ENCODE measurements at regions not wholly inside any gene's neighbourhood (a gene's known extent, or its start where the extent isn't known, plus 50 kb on each side); places are given as distances from the start of the nearest gene placed in this dataset.
A peak's percentile ranks its signal among the peaks of the same experiment; 100 is the strongest.
"Not testable (repeated sequence)": the region's sequence is repeated elsewhere in the genome, so short reads cannot be mapped to it uniquely, and the experiment has no call there.

GRCh38 chr1:204793259-204793914, 77.3 kb upstream of the NFASC start:
- no peaks in the 10 kb centered on the region for H3K4me1 ChIP-seq (ENCODE audit: insufficient read depth)
- H3K36me3 ChIP-seq (ENCODE audit: insufficient read depth): no peaks in the 10 kb centered on the region
- H3K4me3 ChIP-seq (ENCODE audit: low read depth, low read length): no peak overlapping the region
- WGBS: 83% methylated on average over 7 of the region's 7 CpGs
- H3K27ac ChIP-seq (ENCODE audit: low read depth): no peak overlapping the region
- DNase-seq (ENCODE audit: extremely low spot score): no peak

GRCh38 chr1:204796886-204797285, 73.8 kb upstream of the NFASC start:
- not testable (repeated sequence) for H3K4me3 ChIP-seq (ENCODE audit: low read depth, low read length); H3K36me3 ChIP-seq (ENCODE audit: insufficient read depth); DNase-seq (ENCODE audit: extremely low spot score); H3K27ac ChIP-seq (ENCODE audit: low read depth); H3K4me1 ChIP-seq (ENCODE audit: insufficient read depth)
- 94% methylated on average over 2 of the region's 2 CpGs for WGBS

- Histone ChIP-seq H3K27ac (ENCODE audit: low read depth) (no peak overlapping the region), H3K4me1 (ENCODE audit: insufficient read depth) (no peaks in the 10 kb centered on the region), H3K4me3 (ENCODE audit: low read depth, low read length) (no peak overlapping the region), H3K36me3 (ENCODE audit: insufficient read depth) (no peaks in the 10 kb centered on the region)
- 81% methylated on average over 2 of the region's 2 CpGs for WGBS
- no peak for DNase-seq (ENCODE audit: extremely low spot score)
Measured at GRCh38 chr1:204797401-204797800, 73.3 kb upstream of the NFASC start.

- H3K4me3 ChIP-seq (ENCODE audit: low read depth, low read length): no peak overlapping the region
- no peaks in the 10 kb centered on the region for H3K36me3 ChIP-seq (ENCODE audit: insufficient read depth)
- H3K27ac ChIP-seq (ENCODE audit: low read depth): no peak overlapping the region
- WGBS: 68% methylated on average over 2 of the region's 2 CpGs
- no peak for DNase-seq (ENCODE audit: extremely low spot score)
- H3K4me1 ChIP-seq (ENCODE audit: insufficient read depth): no peaks in the 10 kb centered on the region
Measured at GRCh38 chr1:204799630-204800029, 71.0 kb upstream of the NFASC start.

- 71% methylated on average over 1 of the region's 1 CpG for WGBS
- DNase-seq (ENCODE audit: extremely low spot score): no peak
- Histone ChIP-seq H3K4me1 (ENCODE audit: insufficient read depth) (no peaks in the 10 kb centered on the region), H3K27ac (ENCODE audit: low read depth) (no peak overlapping the region), H3K36me3 (ENCODE audit: insufficient read depth) (no peaks in the 10 kb centered on the region), H3K4me3 (ENCODE audit: low read depth, low read length) (no peak overlapping the region)
Measured at GRCh38 chr1:204801211-204801610, 69.5 kb upstream of the NFASC start.

- no peaks in the 10 kb centered on the region for H3K4me1 ChIP-seq (ENCODE audit: insufficient read depth)
- no peak for DNase-seq (ENCODE audit: extremely low spot score)
- H3K27ac ChIP-seq (ENCODE audit: low read depth): no peak overlapping the region
- no peak overlapping the region for H3K4me3 ChIP-seq (ENCODE audit: low read depth, low read length)
- 64% methylated on average over 9 of the region's 9 CpGs for WGBS
- H3K36me3 ChIP-seq (ENCODE audit: insufficient read depth): no peaks in the 10 kb centered on the region
Measured at GRCh38 chr1:204802401-204803175, 68.1 kb upstream of the NFASC start.

GRCh38 chr1:204803607-204804006, 67.1 kb upstream of the NFASC start:
- no peak for DNase-seq (ENCODE audit: extremely low spot score)
- Histone ChIP-seq H3K36me3 (ENCODE audit: insufficient read depth) (no peaks in the 10 kb centered on the region), H3K4me3 (ENCODE audit: low read depth, low read length) (no peak overlapping the region), H3K4me1 (ENCODE audit: insufficient read depth) (no peaks in the 10 kb centered on the region), H3K27ac (ENCODE audit: low read depth) (no peak overlapping the region)
- WGBS: 88% methylated on average over 3 of the region's 3 CpGs

GRCh38 chr1:204806943-204807687, 63.5 kb upstream of the NFASC start:
- no peak overlapping the region for H3K27ac ChIP-seq (ENCODE audit: low read depth)

GRCh38 chr1:204809488-204809887, 61.2 kb upstream of the NFASC start:
- H3K4me3 ChIP-seq (ENCODE audit: low read depth, low read length): no peak overlapping the region
- H3K4me1 ChIP-seq (ENCODE audit: insufficient read depth): no peaks in the 10 kb centered on the region
- DNase-seq (ENCODE audit: extremely low spot score): no peak
- no peaks in the 10 kb centered on the region for H3K36me3 ChIP-seq (ENCODE audit: insufficient read depth)
- no peak overlapping the region for H3K27ac ChIP-seq (ENCODE audit: low read depth)
- 89% methylated on average over 1 of the region's 1 CpG for WGBS

More at GRCh38 chr1:204806943-204807687, 63.5 kb upstream of the NFASC start:
- H3K36me3 ChIP-seq (ENCODE audit: insufficient read depth): no peaks in the 10 kb centered on the region
- H3K4me3 ChIP-seq (ENCODE audit: low read depth, low read length): no peak overlapping the region
- WGBS: 4% methylated on average over 23 of the region's 23 CpGs
- peak; percentile 45 for DNase-seq (ENCODE audit: extremely low spot score)
- no peaks in the 10 kb centered on the region for H3K4me1 ChIP-seq (ENCODE audit: insufficient read depth)

- WGBS: 66% methylated on average over 1 of the region's 1 CpG
- no peak for DNase-seq (ENCODE audit: extremely low spot score)
Measured at GRCh38 chr1:204812842-204813241, 57.8 kb upstream of the NFASC start.

GRCh38 chr1:204813522-204813921, 57.1 kb upstream of the NFASC start:
- no peak overlapping the region for H3K4me3 ChIP-seq (ENCODE audit: low read depth, low read length)
- H3K36me3 ChIP-seq (ENCODE audit: insufficient read depth): no peaks in the 10 kb centered on the region
- DNase-seq (ENCODE audit: extremely low spot score): no peak
- WGBS: 70% methylated on average over 2 of the region's 2 CpGs
- H3K4me1 ChIP-seq (ENCODE audit: insufficient read depth): no peaks in the 10 kb centered on the region
- no peak overlapping the region for H3K27ac ChIP-seq (ENCODE audit: low read depth)

More at GRCh38 chr1:204812842-204813241, 57.8 kb upstream of the NFASC start:
- Histone ChIP-seq H3K4me1 (ENCODE audit: insufficient read depth) (no peaks in the 10 kb centered on the region), H3K4me3 (ENCODE audit: low read depth, low read length) (no peak overlapping the region), H3K27ac (ENCODE audit: low read depth) (no peak overlapping the region), H3K36me3 (ENCODE audit: insufficient read depth) (no peaks in the 10 kb centered on the region)

- 35% methylated on average over 7 of the region's 7 CpGs for WGBS
- DNase-seq (ENCODE audit: extremely low spot score): no peak
- H3K4me3 ChIP-seq (ENCODE audit: low read depth, low read length): no peak overlapping the region
- no peaks in the 10 kb centered on the region for H3K36me3 ChIP-seq (ENCODE audit: insufficient read depth)
- H3K27ac ChIP-seq (ENCODE audit: low read depth): no peak overlapping the region
- H3K4me1 ChIP-seq (ENCODE audit: insufficient read depth): no peaks in the 10 kb centered on the region
Measured at GRCh38 chr1:204814166-204814884, 56.3 kb upstream of the NFASC start.

- Histone ChIP-seq H3K4me1 (ENCODE audit: insufficient read depth) (peaks cover 3% of the 10 kb centered on the region), H3K27ac (ENCODE audit: low read depth) (no peak overlapping the region), H3K36me3 (ENCODE audit: insufficient read depth) (no peaks in the 10 kb centered on the region), H3K4me3 (ENCODE audit: low read depth, low read length) (no peak overlapping the region)
- WGBS: 95% methylated on average over 5 of the region's 5 CpGs
- DNase-seq (ENCODE audit: extremely low spot score): no peak
Measured at GRCh38 chr1:204817341-204817740, 53.3 kb upstream of the NFASC start.

Data from urinary bladder (tissue), 3 donors.